ENCODE measurements at regions not wholly inside any gene's neighbourhood (a gene's known extent, or its start where the extent isn't known, plus 50 kb on each side); places are given as distances from the start of the nearest gene placed in this dataset.

GRCh38 chr9:135014311-135015010 is 73.0 kb upstream of the OLFM1 start:
- TF ChIP-seq CTCF (IDR thresholded peaks at IDR 0.05; ENCODE audit: low read depth, low read length) (no peak), EZH2phosphoT487 (IDR thresholded peaks at IDR 0.05; ENCODE audit: low read depth) (no peak)

All from OCI-LY3 (cell line).